Body of pancreas (tissue), 4 donors: ENCODE measurements at regions not wholly inside any gene's neighbourhood (a gene's known extent, or its start where the extent isn't known, plus 50 kb on each side); places are given as distances from the start of the nearest gene placed in this dataset.

ENCODE experiments used
- POLR2A ChIP-seq, 3 donors: fragments of 450-650 bp; IDR thresholded peaks; one replicate each; pipeline ENCODE4 v1.6.1; 2016; ENCODE audit warnings: antibody characterized with exemption in 3 of 3, mild to moderate bottlenecking in 2 of 3
- TF ChIP-seq, protein P1 (sequence below), 7 experiments: fragments of 450-650 bp in 4 of 7; fragments of 200-600 bp in 3 of 7; sonication (generic) in 3 of 7; IDR thresholded peaks; one replicate each; pipeline ENCODE4 v1.5.1; 2016 to 2019; ENCODE audit warnings: antibody characterized with exemption in 7 of 7

DNA sequence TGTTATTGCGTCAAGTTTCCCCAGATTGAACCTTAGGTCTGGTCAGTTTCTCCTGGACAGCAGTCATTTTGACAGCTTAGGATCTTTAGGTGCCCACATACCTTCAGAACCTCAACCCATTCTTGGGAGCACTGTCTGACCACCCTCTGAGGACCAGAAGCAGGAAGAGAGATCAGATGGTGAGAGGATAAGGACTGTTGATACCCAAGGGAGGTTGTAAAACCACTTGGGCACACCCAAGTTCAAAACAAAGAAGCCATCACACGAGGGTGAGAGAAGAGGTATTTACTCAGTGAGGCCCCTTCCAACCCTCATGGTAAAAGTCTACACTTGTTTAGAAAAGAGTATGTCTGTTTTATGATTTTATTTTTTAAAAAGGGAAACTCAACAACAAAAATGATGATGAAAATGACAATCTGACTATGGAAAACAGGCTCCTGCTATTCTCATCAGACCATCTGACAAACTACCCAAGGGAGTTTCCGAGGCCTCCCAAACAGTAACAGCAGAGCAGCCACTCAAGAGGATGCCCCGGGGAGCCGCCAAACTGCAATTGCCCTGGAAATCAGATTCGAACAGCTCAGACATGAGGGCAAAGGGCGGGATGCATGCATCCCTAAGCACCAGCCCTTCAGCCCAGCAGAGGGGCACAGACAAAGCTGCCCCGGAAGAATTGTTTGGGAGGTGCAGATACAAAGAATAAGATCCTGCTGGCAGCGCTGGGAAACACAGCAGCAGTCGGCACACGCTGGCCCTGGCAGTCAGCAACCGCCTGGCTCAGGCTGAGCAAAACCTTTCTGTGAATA, 162.6 kb upstream of the PLEKHG7 start:
- TF ChIP-seq, protein P1, sequence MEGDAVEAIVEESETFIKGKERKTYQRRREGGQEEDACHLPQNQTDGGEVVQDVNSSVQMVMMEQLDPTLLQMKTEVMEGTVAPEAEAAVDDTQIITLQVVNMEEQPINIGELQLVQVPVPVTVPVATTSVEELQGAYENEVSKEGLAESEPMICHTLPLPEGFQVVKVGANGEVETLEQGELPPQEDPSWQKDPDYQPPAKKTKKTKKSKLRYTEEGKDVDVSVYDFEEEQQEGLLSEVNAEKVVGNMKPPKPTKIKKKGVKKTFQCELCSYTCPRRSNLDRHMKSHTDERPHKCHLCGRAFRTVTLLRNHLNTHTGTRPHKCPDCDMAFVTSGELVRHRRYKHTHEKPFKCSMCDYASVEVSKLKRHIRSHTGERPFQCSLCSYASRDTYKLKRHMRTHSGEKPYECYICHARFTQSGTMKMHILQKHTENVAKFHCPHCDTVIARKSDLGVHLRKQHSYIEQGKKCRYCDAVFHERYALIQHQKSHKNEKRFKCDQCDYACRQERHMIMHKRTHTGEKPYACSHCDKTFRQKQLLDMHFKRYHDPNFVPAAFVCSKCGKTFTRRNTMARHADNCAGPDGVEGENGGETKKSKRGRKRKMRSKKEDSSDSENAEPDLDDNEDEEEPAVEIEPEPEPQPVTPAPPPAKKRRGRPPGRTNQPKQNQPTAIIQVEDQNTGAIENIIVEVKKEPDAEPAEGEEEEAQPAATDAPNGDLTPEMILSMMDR (IDR thresholded peaks at IDR 0.05): peak in 4 of 7 experiments; percentile 31 to 46 (median 44)
- no peak for TF ChIP-seq POLR2A (IDR thresholded peaks at IDR 0.05)
